Body of pancreas (tissue), 4 donors: ENCODE measurements at regions not wholly inside any gene's neighbourhood (a gene's known extent, or its start where the extent isn't known, plus 50 kb on each side); places are given as distances from the start of the nearest gene placed in this dataset.

Experiments
- POLR2A ChIP-seq, 3 donors: fragments of 450-650 bp; IDR thresholded peaks; one replicate each; pipeline ENCODE4 v1.6.1; 2016; ENCODE audit warnings: antibody characterized with exemption in 3 of 3, mild to moderate bottlenecking in 2 of 3
- TF ChIP-seq, protein P1 (sequence below), 7 experiments: fragments of 450-650 bp in 4 of 7; fragments of 200-600 bp in 3 of 7; sonication (generic) in 3 of 7; IDR thresholded peaks; one replicate each; pipeline ENCODE4 v1.5.1; 2016 to 2019; ENCODE audit warnings: antibody characterized with exemption in 7 of 7

- TF ChIP-seq, protein P1, sequence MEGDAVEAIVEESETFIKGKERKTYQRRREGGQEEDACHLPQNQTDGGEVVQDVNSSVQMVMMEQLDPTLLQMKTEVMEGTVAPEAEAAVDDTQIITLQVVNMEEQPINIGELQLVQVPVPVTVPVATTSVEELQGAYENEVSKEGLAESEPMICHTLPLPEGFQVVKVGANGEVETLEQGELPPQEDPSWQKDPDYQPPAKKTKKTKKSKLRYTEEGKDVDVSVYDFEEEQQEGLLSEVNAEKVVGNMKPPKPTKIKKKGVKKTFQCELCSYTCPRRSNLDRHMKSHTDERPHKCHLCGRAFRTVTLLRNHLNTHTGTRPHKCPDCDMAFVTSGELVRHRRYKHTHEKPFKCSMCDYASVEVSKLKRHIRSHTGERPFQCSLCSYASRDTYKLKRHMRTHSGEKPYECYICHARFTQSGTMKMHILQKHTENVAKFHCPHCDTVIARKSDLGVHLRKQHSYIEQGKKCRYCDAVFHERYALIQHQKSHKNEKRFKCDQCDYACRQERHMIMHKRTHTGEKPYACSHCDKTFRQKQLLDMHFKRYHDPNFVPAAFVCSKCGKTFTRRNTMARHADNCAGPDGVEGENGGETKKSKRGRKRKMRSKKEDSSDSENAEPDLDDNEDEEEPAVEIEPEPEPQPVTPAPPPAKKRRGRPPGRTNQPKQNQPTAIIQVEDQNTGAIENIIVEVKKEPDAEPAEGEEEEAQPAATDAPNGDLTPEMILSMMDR (IDR thresholded peaks at IDR 0.05): no peak
- TF ChIP-seq POLR2A (IDR thresholded peaks at IDR 0.05): no peak
These were observed 225.3 kb upstream of the SERP2 start for GRCh38 chr13:44148159-44148914.
